ENCODE measurements at regions not wholly inside any gene's neighbourhood (a gene's known extent, or its start where the extent isn't known, plus 50 kb on each side); places are given as distances from the start of the nearest gene placed in this dataset.

- TF ChIP-seq, protein P1, sequence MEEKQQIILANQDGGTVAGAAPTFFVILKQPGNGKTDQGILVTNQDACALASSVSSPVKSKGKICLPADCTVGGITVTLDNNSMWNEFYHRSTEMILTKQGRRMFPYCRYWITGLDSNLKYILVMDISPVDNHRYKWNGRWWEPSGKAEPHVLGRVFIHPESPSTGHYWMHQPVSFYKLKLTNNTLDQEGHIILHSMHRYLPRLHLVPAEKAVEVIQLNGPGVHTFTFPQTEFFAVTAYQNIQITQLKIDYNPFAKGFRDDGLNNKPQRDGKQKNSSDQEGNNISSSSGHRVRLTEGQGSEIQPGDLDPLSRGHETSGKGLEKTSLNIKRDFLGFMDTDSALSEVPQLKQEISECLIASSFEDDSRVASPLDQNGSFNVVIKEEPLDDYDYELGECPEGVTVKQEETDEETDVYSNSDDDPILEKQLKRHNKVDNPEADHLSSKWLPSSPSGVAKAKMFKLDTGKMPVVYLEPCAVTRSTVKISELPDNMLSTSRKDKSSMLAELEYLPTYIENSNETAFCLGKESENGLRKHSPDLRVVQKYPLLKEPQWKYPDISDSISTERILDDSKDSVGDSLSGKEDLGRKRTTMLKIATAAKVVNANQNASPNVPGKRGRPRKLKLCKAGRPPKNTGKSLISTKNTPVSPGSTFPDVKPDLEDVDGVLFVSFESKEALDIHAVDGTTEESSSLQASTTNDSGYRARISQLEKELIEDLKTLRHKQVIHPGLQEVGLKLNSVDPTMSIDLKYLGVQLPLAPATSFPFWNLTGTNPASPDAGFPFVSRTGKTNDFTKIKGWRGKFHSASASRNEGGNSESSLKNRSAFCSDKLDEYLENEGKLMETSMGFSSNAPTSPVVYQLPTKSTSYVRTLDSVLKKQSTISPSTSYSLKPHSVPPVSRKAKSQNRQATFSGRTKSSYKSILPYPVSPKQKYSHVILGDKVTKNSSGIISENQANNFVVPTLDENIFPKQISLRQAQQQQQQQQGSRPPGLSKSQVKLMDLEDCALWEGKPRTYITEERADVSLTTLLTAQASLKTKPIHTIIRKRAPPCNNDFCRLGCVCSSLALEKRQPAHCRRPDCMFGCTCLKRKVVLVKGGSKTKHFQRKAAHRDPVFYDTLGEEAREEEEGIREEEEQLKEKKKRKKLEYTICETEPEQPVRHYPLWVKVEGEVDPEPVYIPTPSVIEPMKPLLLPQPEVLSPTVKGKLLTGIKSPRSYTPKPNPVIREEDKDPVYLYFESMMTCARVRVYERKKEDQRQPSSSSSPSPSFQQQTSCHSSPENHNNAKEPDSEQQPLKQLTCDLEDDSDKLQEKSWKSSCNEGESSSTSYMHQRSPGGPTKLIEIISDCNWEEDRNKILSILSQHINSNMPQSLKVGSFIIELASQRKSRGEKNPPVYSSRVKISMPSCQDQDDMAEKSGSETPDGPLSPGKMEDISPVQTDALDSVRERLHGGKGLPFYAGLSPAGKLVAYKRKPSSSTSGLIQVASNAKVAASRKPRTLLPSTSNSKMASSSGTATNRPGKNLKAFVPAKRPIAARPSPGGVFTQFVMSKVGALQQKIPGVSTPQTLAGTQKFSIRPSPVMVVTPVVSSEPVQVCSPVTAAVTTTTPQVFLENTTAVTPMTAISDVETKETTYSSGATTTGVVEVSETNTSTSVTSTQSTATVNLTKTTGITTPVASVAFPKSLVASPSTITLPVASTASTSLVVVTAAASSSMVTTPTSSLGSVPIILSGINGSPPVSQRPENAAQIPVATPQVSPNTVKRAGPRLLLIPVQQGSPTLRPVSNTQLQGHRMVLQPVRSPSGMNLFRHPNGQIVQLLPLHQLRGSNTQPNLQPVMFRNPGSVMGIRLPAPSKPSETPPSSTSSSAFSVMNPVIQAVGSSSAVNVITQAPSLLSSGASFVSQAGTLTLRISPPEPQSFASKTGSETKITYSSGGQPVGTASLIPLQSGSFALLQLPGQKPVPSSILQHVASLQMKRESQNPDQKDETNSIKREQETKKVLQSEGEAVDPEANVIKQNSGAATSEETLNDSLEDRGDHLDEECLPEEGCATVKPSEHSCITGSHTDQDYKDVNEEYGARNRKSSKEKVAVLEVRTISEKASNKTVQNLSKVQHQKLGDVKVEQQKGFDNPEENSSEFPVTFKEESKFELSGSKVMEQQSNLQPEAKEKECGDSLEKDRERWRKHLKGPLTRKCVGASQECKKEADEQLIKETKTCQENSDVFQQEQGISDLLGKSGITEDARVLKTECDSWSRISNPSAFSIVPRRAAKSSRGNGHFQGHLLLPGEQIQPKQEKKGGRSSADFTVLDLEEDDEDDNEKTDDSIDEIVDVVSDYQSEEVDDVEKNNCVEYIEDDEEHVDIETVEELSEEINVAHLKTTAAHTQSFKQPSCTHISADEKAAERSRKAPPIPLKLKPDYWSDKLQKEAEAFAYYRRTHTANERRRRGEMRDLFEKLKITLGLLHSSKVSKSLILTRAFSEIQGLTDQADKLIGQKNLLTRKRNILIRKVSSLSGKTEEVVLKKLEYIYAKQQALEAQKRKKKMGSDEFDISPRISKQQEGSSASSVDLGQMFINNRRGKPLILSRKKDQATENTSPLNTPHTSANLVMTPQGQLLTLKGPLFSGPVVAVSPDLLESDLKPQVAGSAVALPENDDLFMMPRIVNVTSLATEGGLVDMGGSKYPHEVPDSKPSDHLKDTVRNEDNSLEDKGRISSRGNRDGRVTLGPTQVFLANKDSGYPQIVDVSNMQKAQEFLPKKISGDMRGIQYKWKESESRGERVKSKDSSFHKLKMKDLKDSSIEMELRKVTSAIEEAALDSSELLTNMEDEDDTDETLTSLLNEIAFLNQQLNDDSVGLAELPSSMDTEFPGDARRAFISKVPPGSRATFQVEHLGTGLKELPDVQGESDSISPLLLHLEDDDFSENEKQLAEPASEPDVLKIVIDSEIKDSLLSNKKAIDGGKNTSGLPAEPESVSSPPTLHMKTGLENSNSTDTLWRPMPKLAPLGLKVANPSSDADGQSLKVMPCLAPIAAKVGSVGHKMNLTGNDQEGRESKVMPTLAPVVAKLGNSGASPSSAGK (IDR thresholded peaks at IDR 0.05), result no peak
- no peak for TF ChIP-seq ZNF146 (CRISPR knock-in tag; IDR thresholded peaks at IDR 0.05; ENCODE audit: unreplicated experiment)
- no peak for TF ChIP-seq ZNF586 (CRISPR knock-in tag; conservative IDR thresholded peaks at IDR 0.05)
Observed at GRCh38 chr2:154960802-154961583, 262.5 kb downstream of the KCNJ3 start (continued).

All from K562 (cell line).